Endodermal cell (in vitro differentiated cells): ENCODE measurements at regions not wholly inside any gene's neighbourhood (a gene's known extent, or its start where the extent isn't known, plus 50 kb on each side); places are given as distances from the start of the nearest gene placed in this dataset.

ENCODE experiments used
- DNase-seq: peaks from one replicate; pipeline ENCODE4 v3.0.0-alpha.2; 2017
- H3K27ac ChIP-seq: 2 replicates; pipeline ENCODE4 v1.5.1; 2013; ENCODE audit warnings: mild to moderate bottlenecking, low read depth, low read length, moderate library complexity
- H3K27me3 ChIP-seq: 2 replicates; pipeline ENCODE4 v1.6.1; 2013; ENCODE audit warnings: mild to moderate bottlenecking, low read length, moderate library complexity; ENCODE audit not compliant: insufficient read depth, control insufficient read depth, poor library complexity, severe bottlenecking
- H3K36me3 ChIP-seq: 2 replicates; pipeline ENCODE4 v1.7.0; 2013; ENCODE audit warnings: mild to moderate bottlenecking, low read length, moderate library complexity; ENCODE audit not compliant: control insufficient read depth, insufficient read depth
- H3K4me1 ChIP-seq: one replicate; pipeline ENCODE4 v1.7.0; 2013; ENCODE audit warnings: low read length; ENCODE audit not compliant: control insufficient read depth, insufficient read depth
- H3K4me3 ChIP-seq: 2 replicates; pipeline ENCODE4 v1.5.1; 2013; ENCODE audit warnings: mild to moderate bottlenecking, low read length, moderate library complexity
- H3K9ac ChIP-seq: 2 replicates; pipeline ENCODE4 v1.6.1; 2013; ENCODE audit warnings: mild to moderate bottlenecking, low read length, moderate library complexity; ENCODE audit not compliant: poor library complexity, severe bottlenecking; ENCODE audit errors: extremely low read depth
- H3K9me3 ChIP-seq: 2 replicates; pipeline ENCODE4 v1.6.1; 2013; ENCODE audit warnings: mild to moderate bottlenecking, low read length, moderate library complexity; ENCODE audit not compliant: control insufficient read depth
- H3K27ac Mint-ChIP-seq: 2 replicates; pipeline ENCODE4 v1.8.0; 2020; ENCODE audit warnings: mixed read lengths
- H3K27me3 Mint-ChIP-seq: 2 replicates; pipeline ENCODE4 v1.8.0; 2021; ENCODE audit warnings: mild to moderate bottlenecking, mixed read lengths; ENCODE audit not compliant: insufficient read depth
- H3K36me3 Mint-ChIP-seq: 2 replicates; pipeline ENCODE4 v1.8.0; 2020; ENCODE audit warnings: low read depth, mixed read lengths
- H3K4me1 Mint-ChIP-seq: 2 replicates; pipeline ENCODE4 v1.8.0; 2020; ENCODE audit warnings: mixed read lengths
- H3K4me3 Mint-ChIP-seq: 2 replicates; pipeline ENCODE4 v1.8.0; 2020; ENCODE audit warnings: mild to moderate bottlenecking, moderate library complexity, mixed read lengths
- H3K9me3 Mint-ChIP-seq: 2 replicates; pipeline ENCODE4 v1.8.0; 2020; ENCODE audit warnings: mild to moderate bottlenecking, mixed read lengths
- WGBS, 2 experiments: methylation state at CpG; one replicate each; pipeline versions ENCODE4 v1.1.5 to v1.1.7; 2013; ENCODE audit warnings: missing lambda C conversion rate in 2 of 2, mixed read lengths in 1 of 2; ENCODE audit not compliant: insufficient coverage in 1 of 2, insufficient read length in 1 of 2; 5-methylcytosine and 5-hydroxymethylcytosine counted together
- TF ChIP-seq, protein P1 (sequence below): fragments of 200-600 bp; sonication (generic); conservative IDR thresholded peaks from 2 replicates; pipeline ENCODE4 v1.5.0; 2021; ENCODE audit warnings: antibody characterized with exemption, mild to moderate bottlenecking

DNA sequence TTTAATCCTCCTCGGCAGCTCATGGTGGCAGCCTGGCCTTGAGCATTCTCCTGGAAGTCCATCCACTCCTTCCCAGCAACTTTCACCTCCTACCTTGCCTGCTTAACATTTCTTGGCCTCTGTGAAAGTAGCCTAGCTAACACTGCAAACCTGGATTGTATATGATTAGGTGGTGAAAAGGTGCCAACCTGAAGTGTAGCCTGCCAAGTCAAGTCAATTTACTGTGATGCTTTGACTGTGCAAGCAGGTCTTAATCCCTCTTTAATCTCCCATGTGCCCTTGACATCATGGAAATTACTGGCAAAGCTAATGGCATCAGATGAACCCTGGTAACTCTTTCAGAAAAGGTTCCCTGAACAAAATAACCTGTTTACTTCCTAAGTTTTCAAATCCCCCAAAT lies 169.7 kb upstream of the NR2F2 start:
- Histone ChIP-seq H3K27ac (no peak overlapping the region), H3K9me3 (peaks cover 5% of the 10 kb centered on the region), H3K36me3 (no peaks in the 10 kb centered on the region), H3K9ac (no peak overlapping the region), H3K4me1 (no peaks in the 10 kb centered on the region), H3K4me3 (no peak overlapping the region), H3K27me3 (no peaks in the 10 kb centered on the region)
- H3K27me3 Mint-ChIP-seq, result no peaks in the 10 kb centered on the region
- DNase-seq, result no peak
- no peak overlapping the region for H3K27ac Mint-ChIP-seq
- peaks cover 3% of the 10 kb centered on the region for H3K9me3 Mint-ChIP-seq
- H3K36me3 Mint-ChIP-seq, result no peaks in the 10 kb centered on the region
- peaks cover 20% of the 10 kb centered on the region for H3K4me1 Mint-ChIP-seq
- TF ChIP-seq, protein P1, sequence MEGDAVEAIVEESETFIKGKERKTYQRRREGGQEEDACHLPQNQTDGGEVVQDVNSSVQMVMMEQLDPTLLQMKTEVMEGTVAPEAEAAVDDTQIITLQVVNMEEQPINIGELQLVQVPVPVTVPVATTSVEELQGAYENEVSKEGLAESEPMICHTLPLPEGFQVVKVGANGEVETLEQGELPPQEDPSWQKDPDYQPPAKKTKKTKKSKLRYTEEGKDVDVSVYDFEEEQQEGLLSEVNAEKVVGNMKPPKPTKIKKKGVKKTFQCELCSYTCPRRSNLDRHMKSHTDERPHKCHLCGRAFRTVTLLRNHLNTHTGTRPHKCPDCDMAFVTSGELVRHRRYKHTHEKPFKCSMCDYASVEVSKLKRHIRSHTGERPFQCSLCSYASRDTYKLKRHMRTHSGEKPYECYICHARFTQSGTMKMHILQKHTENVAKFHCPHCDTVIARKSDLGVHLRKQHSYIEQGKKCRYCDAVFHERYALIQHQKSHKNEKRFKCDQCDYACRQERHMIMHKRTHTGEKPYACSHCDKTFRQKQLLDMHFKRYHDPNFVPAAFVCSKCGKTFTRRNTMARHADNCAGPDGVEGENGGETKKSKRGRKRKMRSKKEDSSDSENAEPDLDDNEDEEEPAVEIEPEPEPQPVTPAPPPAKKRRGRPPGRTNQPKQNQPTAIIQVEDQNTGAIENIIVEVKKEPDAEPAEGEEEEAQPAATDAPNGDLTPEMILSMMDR, result no peak
- WGBS, 2 experiments, result 100% methylated on average over 1 of the region's 1 CpG
- no peak overlapping the region for H3K4me3 Mint-ChIP-seq

DNA sequence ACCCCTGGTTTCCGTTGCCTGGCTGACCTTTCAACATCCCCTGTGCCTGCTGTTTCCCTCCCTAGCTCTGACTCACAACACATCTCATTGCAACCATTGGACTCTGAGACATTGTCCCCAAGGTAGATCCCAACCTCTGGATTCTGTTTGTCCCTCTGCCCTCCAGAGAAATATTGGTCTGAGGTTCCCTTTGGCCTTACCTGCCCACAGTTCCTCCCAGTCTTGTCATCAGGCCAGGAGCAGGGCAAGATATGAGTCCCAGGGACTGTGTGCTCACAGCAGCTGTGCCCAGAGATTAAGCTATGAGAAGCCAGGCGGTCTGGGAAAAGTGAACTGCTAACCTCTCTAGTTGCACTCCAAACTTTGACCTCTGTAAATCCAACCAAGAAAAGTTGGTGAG lies 168.2 kb upstream of the NR2F2 start:
- Mint-ChIP-seq H3K9me3 (no peaks in the 10 kb centered on the region), H3K27me3 (no peaks in the 10 kb centered on the region), H3K4me1 (peaks cover 34% of the 10 kb centered on the region), H3K36me3 (no peaks in the 10 kb centered on the region), H3K4me3 (no peak overlapping the region), H3K27ac (no peak overlapping the region)
- Histone ChIP-seq H3K4me1 (peaks cover 5% of the 10 kb centered on the region), H3K27me3 (no peaks in the 10 kb centered on the region), H3K9ac (no peak overlapping the region), H3K9me3 (no peaks in the 10 kb centered on the region), H3K36me3 (no peaks in the 10 kb centered on the region), H3K27ac (no peak overlapping the region), H3K4me3 (no peak overlapping the region)
- WGBS, 2 experiments, result 97 to 100% methylated on average over 1 to 2 of the region's 2 CpGs
- TF ChIP-seq, protein P1, result no peak
- DNase-seq, result no peak

DNA sequence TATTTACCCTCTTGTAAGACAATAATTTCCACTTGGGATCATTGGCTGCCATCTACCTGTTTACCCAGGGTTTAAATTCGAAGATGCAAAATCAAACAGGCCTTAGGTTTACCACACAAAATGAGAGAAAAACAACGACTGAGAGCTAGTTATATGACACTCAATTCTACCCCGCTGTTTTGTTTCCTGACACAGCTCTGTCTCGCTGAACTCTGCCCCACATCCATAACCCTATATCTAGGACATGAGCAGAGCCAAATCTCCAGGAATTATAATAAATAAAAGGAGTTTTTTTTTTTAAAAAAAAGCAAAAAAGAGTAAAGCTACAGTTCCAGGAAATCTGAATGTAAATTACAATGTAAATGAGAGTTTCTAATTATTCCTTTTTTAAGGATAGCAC lies 165.4 kb upstream of the NR2F2 start:
- peaks cover 19% of the 10 kb centered on the region for H3K9me3 ChIP-seq
- DNase-seq, result no peak
- Mint-ChIP-seq H3K27me3 (peaks cover 13% of the 10 kb centered on the region), H3K4me1 (peaks cover 32% of the 10 kb centered on the region), H3K4me3 (no peak overlapping the region), H3K27ac (no peak overlapping the region), H3K36me3 (peaks cover 10% of the 10 kb centered on the region), H3K9me3 (peaks cover 20% of the 10 kb centered on the region)
- H3K27me3 ChIP-seq, result no peaks in the 10 kb centered on the region
- H3K27ac ChIP-seq, result no peak overlapping the region
- H3K9ac ChIP-seq, result no peak overlapping the region
- no peaks in the 10 kb centered on the region for H3K36me3 ChIP-seq
- WGBS, 2 experiments, result 82 to 83% methylated on average over 2 to 4 of the region's 4 CpGs
- H3K4me3 ChIP-seq, result no peak overlapping the region
- TF ChIP-seq, protein P1, result no peak
- peaks cover 5% of the 10 kb centered on the region for H3K4me1 ChIP-seq
